ENCODE measurements at regions not wholly inside any gene's neighbourhood (a gene's known extent, or its start where the extent isn't known, plus 50 kb on each side); places are given as distances from the start of the nearest gene placed in this dataset.

DNA sequence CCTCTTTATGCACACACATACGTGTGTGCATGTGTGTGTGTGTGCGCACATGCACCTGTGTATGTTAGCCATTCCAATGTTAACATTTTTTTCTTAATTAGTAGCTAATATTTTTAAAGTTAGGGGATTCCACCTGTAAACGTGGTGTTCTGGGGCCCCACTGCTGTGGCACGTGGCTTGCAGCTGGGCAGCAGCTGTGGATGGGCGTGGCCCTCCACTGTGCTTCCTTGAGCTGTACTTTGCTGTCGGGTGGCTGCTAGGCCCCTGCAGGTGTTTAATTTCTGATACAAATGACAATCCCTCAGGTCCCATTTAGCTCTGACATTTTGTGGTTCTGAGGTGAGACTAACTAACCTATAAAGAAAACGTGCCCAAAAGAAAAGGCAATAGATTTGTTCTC, 58.9 kb upstream of the GJB6 start:
- peaks cover 0 to 15% (median 7%) of the 10 kb centered on the region in 11 donors for H3K9me3 ChIP-seq
- intact Hi-C loops (cut with DNase I), result no loop called here
- H3K4me3 ChIP-seq, result no peak overlapping the region
- TF ChIP-seq, protein P1, sequence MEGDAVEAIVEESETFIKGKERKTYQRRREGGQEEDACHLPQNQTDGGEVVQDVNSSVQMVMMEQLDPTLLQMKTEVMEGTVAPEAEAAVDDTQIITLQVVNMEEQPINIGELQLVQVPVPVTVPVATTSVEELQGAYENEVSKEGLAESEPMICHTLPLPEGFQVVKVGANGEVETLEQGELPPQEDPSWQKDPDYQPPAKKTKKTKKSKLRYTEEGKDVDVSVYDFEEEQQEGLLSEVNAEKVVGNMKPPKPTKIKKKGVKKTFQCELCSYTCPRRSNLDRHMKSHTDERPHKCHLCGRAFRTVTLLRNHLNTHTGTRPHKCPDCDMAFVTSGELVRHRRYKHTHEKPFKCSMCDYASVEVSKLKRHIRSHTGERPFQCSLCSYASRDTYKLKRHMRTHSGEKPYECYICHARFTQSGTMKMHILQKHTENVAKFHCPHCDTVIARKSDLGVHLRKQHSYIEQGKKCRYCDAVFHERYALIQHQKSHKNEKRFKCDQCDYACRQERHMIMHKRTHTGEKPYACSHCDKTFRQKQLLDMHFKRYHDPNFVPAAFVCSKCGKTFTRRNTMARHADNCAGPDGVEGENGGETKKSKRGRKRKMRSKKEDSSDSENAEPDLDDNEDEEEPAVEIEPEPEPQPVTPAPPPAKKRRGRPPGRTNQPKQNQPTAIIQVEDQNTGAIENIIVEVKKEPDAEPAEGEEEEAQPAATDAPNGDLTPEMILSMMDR (IDR thresholded peaks at IDR 0.05), result no peak
- ATAC-seq (no peak), DNase-seq (no peak)
- 74 to 75% methylated on average over 6 to 7 of the region's 7 CpGs for WGBS, 2 donors
- H3K4me1 ChIP-seq, result no peaks in the 10 kb centered on the region
- H3K36me3 ChIP-seq, result no peaks in the 10 kb centered on the region
- H3K27ac ChIP-seq, result no peak overlapping the region
- peaks cover 0 to 10% (median 0%) of the 10 kb centered on the region in 7 donors for H3K27me3 ChIP-seq

DNA sequence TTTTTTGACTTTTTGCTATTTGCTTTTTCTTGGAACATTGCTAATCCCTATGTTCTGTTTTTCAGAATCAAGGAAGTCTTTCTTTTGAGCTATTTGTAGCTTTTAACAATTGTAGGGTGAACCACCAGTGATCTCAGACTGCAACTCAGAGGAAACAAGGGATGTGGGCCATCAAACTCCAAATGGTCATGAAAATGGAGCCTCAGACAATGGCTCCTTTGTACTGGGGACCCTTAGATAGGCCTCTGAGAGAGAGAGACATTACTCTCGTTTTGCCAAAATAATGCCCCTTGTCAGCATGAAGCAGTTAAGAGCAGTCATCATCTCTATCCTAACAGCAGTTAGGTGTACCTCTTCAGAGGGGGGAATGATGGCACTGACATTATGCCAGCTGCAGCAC, 56.4 kb upstream of the GJB6 start:
- DNase-seq, result no peak
- Histone ChIP-seq H3K9me3 (peaks cover 0 to 40% (median 31%) of the 10 kb centered on the region in 11 donors), H3K4me1 (no peaks in the 10 kb centered on the region), H3K27me3 (no peaks in the 10 kb centered on the region), H3K36me3 (no peaks in the 10 kb centered on the region), H3K4me3 (no peak overlapping the region), H3K27ac (no peak overlapping the region)
- 26 to 38% methylated on average over 1 of the region's 1 CpG for WGBS, 2 donors
- no peak for ATAC-seq
- intact Hi-C loops (cut with DNase I), result no loop called here
- TF ChIP-seq, protein P1 (IDR thresholded peaks at IDR 0.05), result no peak

DNA sequence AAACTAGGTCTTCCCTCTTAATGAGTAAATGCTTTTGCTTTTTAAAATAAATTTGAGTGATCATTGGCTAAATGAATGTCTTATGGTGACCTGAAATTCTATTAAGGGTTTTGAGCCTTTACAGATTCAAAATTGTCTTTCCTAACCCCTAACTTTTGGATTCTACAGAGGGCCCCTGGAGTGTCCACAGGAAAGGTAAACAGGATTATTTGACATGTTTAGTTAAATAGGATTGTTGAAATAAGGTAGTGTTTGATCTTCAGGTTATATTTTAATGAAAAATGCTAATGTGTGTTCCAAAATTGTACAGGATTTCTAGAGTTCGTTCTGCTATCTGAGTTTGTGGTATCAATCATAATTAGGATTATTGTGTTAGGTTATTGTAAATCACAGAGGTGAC, 55.9 kb upstream of the GJB6 start:
- intact Hi-C loops (cut with DNase I), result no loop called here
- H3K36me3 ChIP-seq, result no peaks in the 10 kb centered on the region
- H3K9me3 ChIP-seq, result peaks cover 0 to 46% (median 37%) of the 10 kb centered on the region in 11 donors
- TF ChIP-seq, protein P1 (IDR thresholded peaks at IDR 0.05), result no peak
- ATAC-seq (no peak), DNase-seq (no peak)
- no peaks in the 10 kb centered on the region for H3K27me3 ChIP-seq
- H3K4me3 ChIP-seq, result no peak overlapping the region
- WGBS, 2 donors, result 81% methylated on average over 1 of the region's 1 CpG
- H3K4me1 ChIP-seq, result no peaks in the 10 kb centered on the region
- H3K27ac ChIP-seq, result no peak overlapping the region

DNA sequence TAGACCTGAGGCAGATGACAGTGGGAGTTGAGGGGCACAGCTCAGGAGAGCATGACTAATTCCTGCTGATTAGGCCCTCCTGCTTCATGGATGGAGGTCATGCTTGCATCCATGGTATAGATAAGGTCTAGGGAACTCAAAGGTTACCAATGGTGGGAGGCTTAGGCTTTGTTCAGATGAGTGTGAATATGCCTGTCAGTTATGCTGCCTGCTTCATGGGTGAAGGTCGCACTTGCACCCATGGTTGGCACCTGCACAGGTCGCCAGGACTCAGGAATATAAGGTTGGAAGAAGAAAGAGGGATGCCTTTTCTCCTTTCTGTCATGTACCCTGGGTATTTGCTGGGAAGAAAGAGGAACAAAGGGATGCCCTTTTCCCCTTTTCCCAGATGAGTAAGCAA, 53.4 kb upstream of the GJB6 start:
- TF ChIP-seq, protein P1 (IDR thresholded peaks at IDR 0.05), result no peak
- WGBS, 2 donors, result 82 to 98% methylated on average over 2 of the region's 2 CpGs
- H3K27me3 ChIP-seq, result no peaks in the 10 kb centered on the region
- DNase-seq (no peak), ATAC-seq (no peak)
- no peaks in the 10 kb centered on the region for H3K36me3 ChIP-seq
- peaks cover 0 to 57% (median 51%) of the 10 kb centered on the region in 11 donors for H3K9me3 ChIP-seq
- intact Hi-C loops (cut with DNase I), result no loop called here
- H3K4me1 ChIP-seq, result no peaks in the 10 kb centered on the region
- H3K27ac ChIP-seq, result no peak overlapping the region
- H3K4me3 ChIP-seq, result no peak overlapping the region
